ENCODE measurements at regions not wholly inside any gene's neighbourhood (a gene's known extent, or its start where the extent isn't known, plus 50 kb on each side); places are given as distances from the start of the nearest gene placed in this dataset.

GRCh38 chr18:27366151-27366550 lies 181.0 kb upstream of the CHST9 start:
- DNase-seq (ENCODE audit: low read depth): no peak
- no peak for TF ChIP-seq CTCF (conservative IDR thresholded peaks at IDR 0.05; ENCODE audit: low read depth, low read length)
- no peak overlapping the region for H3K4me3 ChIP-seq (ENCODE audit: low read length)

- DNase-seq (ENCODE audit: low read depth): no peak
- peak; percentile 36 for TF ChIP-seq CTCF (conservative IDR thresholded peaks at IDR 0.05; ENCODE audit: low read depth, low read length)
- no peak overlapping the region for H3K4me3 ChIP-seq (ENCODE audit: low read length)
These were observed 178.8 kb upstream of the CHST9 start for GRCh38 chr18:27363872-27364271.

GRCh38 chr18:27361477-27361876 lies 176.4 kb upstream of the CHST9 start:
- no peak for TF ChIP-seq CTCF (conservative IDR thresholded peaks at IDR 0.05; ENCODE audit: low read depth, low read length)
- no peak overlapping the region for H3K4me3 ChIP-seq (ENCODE audit: low read length)
- DNase-seq (ENCODE audit: low read depth): no peak

- H3K4me3 ChIP-seq (ENCODE audit: low read length): no peak overlapping the region
- no peak for DNase-seq (ENCODE audit: low read depth)
- TF ChIP-seq CTCF (conservative IDR thresholded peaks at IDR 0.05; ENCODE audit: low read depth, low read length): no peak
These were observed 170.2 kb upstream of the CHST9 start for GRCh38 chr18:27355308-27355707.

GRCh38 chr18:27353273-27353672 lies 168.2 kb upstream of the CHST9 start:
- no peak for DNase-seq (ENCODE audit: low read depth)
- H3K4me3 ChIP-seq (ENCODE audit: low read length): no peak overlapping the region
- no peak for TF ChIP-seq CTCF (conservative IDR thresholded peaks at IDR 0.05; ENCODE audit: low read depth, low read length)

- TF ChIP-seq CTCF (conservative IDR thresholded peaks at IDR 0.05; ENCODE audit: low read depth, low read length): no peak
- no peak for DNase-seq (ENCODE audit: low read depth)
- H3K4me3 ChIP-seq (ENCODE audit: low read length): no peak overlapping the region
These were observed 164.3 kb upstream of the CHST9 start for GRCh38 chr18:27349284-27349882.

GRCh38 chr18:27331606-27332005 lies 146.5 kb upstream of the CHST9 start:
- H3K4me3 ChIP-seq (ENCODE audit: low read length): no peak overlapping the region
- DNase-seq (ENCODE audit: low read depth): no peak
- TF ChIP-seq CTCF (conservative IDR thresholded peaks at IDR 0.05; ENCODE audit: low read depth, low read length): no peak

Data from retinal pigment epithelial cell (primary cell).